ENCODE measurements at regions not wholly inside any gene's neighbourhood (a gene's known extent, or its start where the extent isn't known, plus 50 kb on each side); places are given as distances from the start of the nearest gene placed in this dataset.

GRCh38 chr12:87596134-87596533 is 433.1 kb downstream of the C12orf50 start:
- TF ChIP-seq POLR2A (IDR thresholded peaks at IDR 0.05) (no peak), CTCF (IDR thresholded peaks at IDR 0.05) (no peak)
